H9 (cell line): ENCODE measurements at regions not wholly inside any gene's neighbourhood (a gene's known extent, or its start where the extent isn't known, plus 50 kb on each side); places are given as distances from the start of the nearest gene placed in this dataset.

Experiments used
- DNase-seq: peaks from one replicate; pipeline ENCODE4 v3.0.0-alpha.2; 2017
- H2AFZ ChIP-seq: one replicate; pipeline ENCODE4 v1.6.1; 2013; ENCODE audit warnings: mild to moderate bottlenecking, low read length, control low read depth, moderate library complexity
- H2AK5ac ChIP-seq: 2 replicates; pipeline ENCODE4 v1.6.1; 2013; ENCODE audit warnings: low read length, control low read depth, mixed read lengths; ENCODE audit not compliant: insufficient read length
- H2BK120ac ChIP-seq: one replicate; pipeline ENCODE4 v1.6.1; 2013; ENCODE audit warnings: low read depth, mild to moderate bottlenecking, low read length, control low read depth, inconsistent platforms; ENCODE audit not compliant: poor library complexity, severe bottlenecking
- H2BK12ac ChIP-seq: 2 replicates; pipeline ENCODE4 v1.6.1; 2013; ENCODE audit warnings: low read length, control low read depth, mixed read lengths, low read depth; ENCODE audit not compliant: insufficient read length
- H2BK15ac ChIP-seq: 2 replicates; pipeline ENCODE4 v1.6.1; 2013; ENCODE audit warnings: low read depth, low read length, control low read depth
- H2BK20ac ChIP-seq: one replicate; pipeline ENCODE4 v1.6.1; 2013; ENCODE audit warnings: low read depth, mild to moderate bottlenecking, low read length, control low read depth, inconsistent platforms; ENCODE audit not compliant: poor library complexity, severe bottlenecking
- H2BK5ac ChIP-seq: 2 replicates; pipeline ENCODE4 v1.6.1; 2013; ENCODE audit warnings: low read length, control low read depth, mixed read lengths; ENCODE audit not compliant: insufficient read length
- H3K14ac ChIP-seq: 2 replicates; pipeline ENCODE4 v1.6.1; 2013; ENCODE audit warnings: low read length, control low read depth; ENCODE audit not compliant: insufficient read depth
- H3K18ac ChIP-seq: 2 replicates; pipeline ENCODE4 v1.6.1; 2013; ENCODE audit warnings: low read depth, mild to moderate bottlenecking, mixed read lengths, low read length, control low read depth; ENCODE audit not compliant: insufficient read length
- H3K23ac ChIP-seq: 2 replicates; pipeline ENCODE4 v1.6.1; 2013; ENCODE audit warnings: low read length, control low read depth, mixed read lengths, low read depth; ENCODE audit not compliant: insufficient read length
- H3K23me2 ChIP-seq: 2 replicates; pipeline ENCODE4 v1.6.1; 2013; ENCODE audit warnings: low read depth, mild to moderate bottlenecking, mixed read lengths, low read length, control low read depth; ENCODE audit not compliant: insufficient read length, poor library complexity, severe bottlenecking
- H3K27ac ChIP-seq: 2 replicates; pipeline ENCODE4 v1.5.1; 2013; ENCODE audit warnings: low read length, control low read depth, mixed read lengths, low read depth; ENCODE audit not compliant: insufficient read length
- H3K27me3 ChIP-seq: 2 replicates; pipeline ENCODE4 v1.6.1; 2013; ENCODE audit warnings: low read length, control low read depth, inconsistent platforms; ENCODE audit not compliant: insufficient read depth
- H3K4ac ChIP-seq: 2 replicates; pipeline ENCODE4 v1.6.1; 2013; ENCODE audit warnings: low read depth, mild to moderate bottlenecking, control low read depth, inconsistent platforms, low read length, moderate library complexity
- H3K4me1 ChIP-seq: 2 replicates; pipeline ENCODE4 v1.6.1; 2013; ENCODE audit warnings: low read length, control low read depth, inconsistent platforms; ENCODE audit not compliant: insufficient read depth
- H3K4me2 ChIP-seq: 2 replicates; pipeline ENCODE4 v1.6.1; 2013; ENCODE audit warnings: low read length, control low read depth, mixed read lengths; ENCODE audit not compliant: insufficient read length, insufficient read depth
- H3K56ac ChIP-seq: 2 replicates; pipeline ENCODE4 v1.6.1; 2013; ENCODE audit warnings: low read depth, mild to moderate bottlenecking, mixed read lengths, low read length, control low read depth; ENCODE audit not compliant: insufficient read length
- H3K79me1 ChIP-seq: 2 replicates; pipeline ENCODE4 v1.6.1; 2013; ENCODE audit warnings: low read depth, mild to moderate bottlenecking, moderate library complexity, low read length, control low read depth, inconsistent platforms; ENCODE audit not compliant: insufficient read depth, poor library complexity, severe bottlenecking
- H3K79me2 ChIP-seq: 2 replicates; pipeline ENCODE4 v1.6.1; 2013; ENCODE audit warnings: low read length, control low read depth, inconsistent platforms; ENCODE audit not compliant: insufficient read depth
- H3K9ac ChIP-seq: 2 replicates; pipeline ENCODE4 v1.6.1; 2013; ENCODE audit warnings: low read length, control low read depth, mixed read lengths; ENCODE audit not compliant: insufficient read length; ENCODE audit errors: extremely low read depth
- H3K9me3 ChIP-seq: one replicate; pipeline ENCODE4 v1.6.1; 2013; ENCODE audit warnings: low read depth, low read length, inconsistent platforms; ENCODE audit not compliant: control insufficient read depth
- H3T11ph ChIP-seq: one replicate; pipeline ENCODE4 v1.6.1; 2013; ENCODE audit warnings: mild to moderate bottlenecking, low read length, control low read depth, inconsistent platforms
- H4K20me1 ChIP-seq: one replicate; pipeline ENCODE4 v1.6.1; 2013; ENCODE audit not compliant: control insufficient read depth, insufficient read length, insufficient read depth
- H4K5ac ChIP-seq: 2 replicates; pipeline ENCODE4 v1.6.1; 2013; ENCODE audit warnings: low read depth, mild to moderate bottlenecking, mixed read lengths, low read length, control low read depth; ENCODE audit not compliant: insufficient read length
- H4K8ac ChIP-seq: replicated peaks from 2 replicates; pipeline ENCODE4 v1.6.1; 2013; ENCODE audit warnings: low read length, control low read depth, mixed read lengths, low read depth; ENCODE audit not compliant: insufficient read length
- H4K91ac ChIP-seq: 2 replicates; pipeline ENCODE4 v1.6.1; 2013; ENCODE audit warnings: low read depth, mild to moderate bottlenecking, moderate library complexity, mixed read lengths, low read length, control low read depth; ENCODE audit not compliant: insufficient read length
- H3K27ac Mint-ChIP-seq, 3 experiments: 2 replicates in 2 of 3; 3 replicates in 1 of 3; pipeline ENCODE4 v1.8.0; 2020 to 2021; ENCODE audit warnings: mixed read lengths in 3 of 3, mild to moderate bottlenecking in 1 of 3, moderate library complexity in 1 of 3
- H3K27me3 Mint-ChIP-seq: 2 replicates; pipeline ENCODE4 v1.8.0; 2021; ENCODE audit warnings: low read depth, mild to moderate bottlenecking, moderate library complexity, mixed read lengths
- H3K36me3 Mint-ChIP-seq, 3 experiments: 2 replicates in 2 of 3; 3 replicates in 1 of 3; pipeline ENCODE4 v1.8.0; 2020 to 2021; ENCODE audit warnings: low read depth in 3 of 3, mixed read lengths in 3 of 3; ENCODE audit not compliant: insufficient read depth in 1 of 3
- H3K4me1 Mint-ChIP-seq, 2 experiments: 2 replicates each; pipeline ENCODE4 v1.8.0; 2020; ENCODE audit warnings: mixed read lengths in 2 of 2
- H3K4me3 Mint-ChIP-seq, 2 experiments: 2 replicates in 1 of 2; 3 replicates in 1 of 2; pipeline ENCODE4 v1.8.0; 2020 to 2021; ENCODE audit warnings: mild to moderate bottlenecking in 2 of 2, mixed read lengths in 2 of 2, moderate library complexity in 1 of 2
- H3K9me3 Mint-ChIP-seq, 2 experiments: 2 replicates in 1 of 2; 3 replicates in 1 of 2; pipeline ENCODE4 v1.8.0; 2020; ENCODE audit warnings: mild to moderate bottlenecking in 2 of 2, mixed read lengths in 2 of 2, moderate library complexity in 1 of 2
- CTCF ChIP-seq: fragments of 200-600 bp; sonication (generic); conservative IDR thresholded peaks from 3 replicates; pipeline ENCODE4 v1.8.0; 2021; ENCODE audit warnings: antibody characterized with exemption, mild to moderate bottlenecking
- WGBS: extraction: QIAGEN DNeasy Blood & Tissue Kit; methylation state at CpG from one replicate; pipeline ENCODE4 v1.1.7; 2013; ENCODE audit warnings: missing lambda C conversion rate, low lambda C conversion rate, mixed read lengths; ENCODE audit not compliant: insufficient read length; ENCODE audit errors: extremely low coverage; 5-methylcytosine and 5-hydroxymethylcytosine counted together

GRCh38 chr12:97309921-97310320, 152.7 kb upstream of the RMST start:
- Histone ChIP-seq H2AFZ (no peak overlapping the region), H3K4me1 (peaks cover 6% of the 10 kb centered on the region; the same call in 1 of the 2 replicates), H3K14ac (no peak overlapping the region), H2BK20ac (no peak overlapping the region), H3K9ac (no peak overlapping the region), H3K79me1 (no peaks in the 10 kb centered on the region), H2BK120ac (no peak overlapping the region), H3K23me2 (no peaks in the 10 kb centered on the region), H4K20me1 (no peaks in the 10 kb centered on the region), H3K4ac (no peak overlapping the region), H4K91ac (no peak overlapping the region), H3K79me2 (no peaks in the 10 kb centered on the region), H3K9me3 (no peaks in the 10 kb centered on the region), H2AK5ac (no peak overlapping the region), H3K4me2 (no peak overlapping the region), H4K8ac (no peak overlapping the region), H4K5ac (no peak overlapping the region), H3K23ac (no peak overlapping the region), H3K56ac (no peak overlapping the region), H3K27me3 (no peaks in the 10 kb centered on the region; the same call in 1 of the 2 replicates), H2BK15ac (no peak overlapping the region), H3K18ac (no peak overlapping the region), H3T11ph (no peak overlapping the region), H2BK12ac (no peak overlapping the region), H3K27ac (no peak overlapping the region), H2BK5ac (no peak overlapping the region)
- no peak for DNase-seq
- H3K4me1 Mint-ChIP-seq, result peaks cover 34 to 35% of the 10 kb centered on the region in 2 experiments
- no peak overlapping the region for H3K4me3 Mint-ChIP-seq
- H3K9me3 Mint-ChIP-seq, result peaks cover 4 to 7% of the 10 kb centered on the region in 2 experiments; a peak in 4 of 5 replicates
- TF ChIP-seq CTCF, result no peak
- peaks cover 36% of the 10 kb centered on the region for H3K27me3 Mint-ChIP-seq
- peaks cover 0 to 6% (median 2%) of the 10 kb centered on the region in 3 experiments; a peak in 1 of 7 replicates for H3K36me3 Mint-ChIP-seq
- no CpG with 5 or more reads among the region's 5 CpGs for WGBS
- no peak overlapping the region for H3K27ac Mint-ChIP-seq
